Motor neuron (in vitro differentiated cells): ENCODE measurements at regions not wholly inside any gene's neighbourhood (a gene's known extent, or its start where the extent isn't known, plus 50 kb on each side); places are given as distances from the start of the nearest gene placed in this dataset.

Source experiments
- ATAC-seq, 8 experiments: fragments of 200-7000 bp; cut with Tn5 transposase; replicated peaks in 6 of 8; 2 replicates each; pipeline ENCODE4 v1.8.0; 2021; ENCODE audit warnings: mild to moderate bottlenecking in 8 of 8, moderate library complexity in 8 of 8
- H3K27ac ChIP-seq, 2 donors: fragments of 250-450 bp; sonication (Bioruptor Pico); 2 replicates each; pipeline ENCODE4 v1.9.0; 2021; ENCODE audit warnings: antibody characterized with exemption in 2 of 2, mild to moderate bottlenecking in 2 of 2, moderate library complexity in 1 of 2
- H3K4me1 ChIP-seq, 2 donors: fragments of 250-450 bp; sonication (Bioruptor Pico); replicated peaks in 1 of 2; 2 replicates each; pipeline ENCODE4 v1.6.1; 2021; ENCODE audit warnings: antibody characterized with exemption in 2 of 2, mild to moderate bottlenecking in 2 of 2, moderate library complexity in 1 of 2
- H3K4me3 ChIP-seq, 5 donors: fragments of 250-450 bp; sonication (Bioruptor Pico); 2 replicates each; pipeline ENCODE4 v1.9.0; 2021; ENCODE audit warnings: antibody characterized with exemption in 5 of 5, mild to moderate bottlenecking in 5 of 5, moderate library complexity in 4 of 5
- WGBS, 10 experiments: fragments of 450-650 bp; shearing (Covaris generic); methylation state at CpG; one replicate each; pipeline ENCODE4 v1.0.0; 2022; 5-methylcytosine and 5-hydroxymethylcytosine counted together
- in situ Hi-C, 9 experiments: fragments of 400-800 bp; cut with MboI; loops; one replicate each; pipeline ENCODE4 v1.15.0; 2021; ENCODE audit warnings: low sequenced_read_pairs in 9 of 9, low pct_unique_long_range_greater_than_20kb in 2 of 9; ENCODE audit not compliant: unreplicated experiment in 9 of 9

- no peak for ATAC-seq
- in situ Hi-C loops, result no loop called here
- H3K4me1 ChIP-seq, result peaks cover 0 to 3% of the 10 kb centered on the region in 2 donors
- H3K27ac ChIP-seq, result no peak overlapping the region
- H3K4me3 ChIP-seq, result no peak overlapping the region
- WGBS, 10 experiments, result 11 to 92% (median 71%) methylated on average over 3 of the region's 3 CpGs
These were observed 386.6 kb upstream of the CPEB2 start for GRCh38 chr4:14615671-14616070.

DNA sequence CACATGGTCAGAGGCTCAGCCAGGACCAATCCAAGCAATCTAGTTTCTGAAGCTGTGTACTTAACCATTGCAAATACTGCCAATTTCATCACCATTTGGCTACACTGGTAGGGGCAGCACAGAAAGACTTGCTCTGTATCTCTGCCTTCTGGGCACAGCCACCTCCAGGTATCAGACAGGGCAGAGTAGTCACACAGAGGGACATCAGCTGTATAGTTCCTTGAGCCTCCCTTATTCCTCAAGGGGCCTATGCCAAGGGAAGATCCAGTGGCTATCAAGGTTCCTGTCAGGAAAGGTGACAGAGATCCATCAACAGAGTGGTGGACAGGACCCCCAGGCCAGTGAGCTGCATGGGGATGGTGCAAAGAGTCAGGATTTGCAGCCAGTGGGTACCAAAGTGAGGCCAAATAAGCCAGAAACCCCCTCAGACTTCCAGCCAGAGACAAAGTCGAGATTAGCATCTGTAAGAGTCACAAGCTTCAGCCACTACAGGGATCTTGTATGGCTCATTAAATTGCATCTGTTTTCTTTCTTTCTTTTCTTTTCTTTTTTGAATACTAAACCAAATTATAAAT is 381.6 kb upstream of the CPEB2 start:
- 0% methylated on average over 1 of the region's 1 CpG; no CpG with 5 or more reads in 9 of the 10 experiments for WGBS, 10 experiments

DNA sequence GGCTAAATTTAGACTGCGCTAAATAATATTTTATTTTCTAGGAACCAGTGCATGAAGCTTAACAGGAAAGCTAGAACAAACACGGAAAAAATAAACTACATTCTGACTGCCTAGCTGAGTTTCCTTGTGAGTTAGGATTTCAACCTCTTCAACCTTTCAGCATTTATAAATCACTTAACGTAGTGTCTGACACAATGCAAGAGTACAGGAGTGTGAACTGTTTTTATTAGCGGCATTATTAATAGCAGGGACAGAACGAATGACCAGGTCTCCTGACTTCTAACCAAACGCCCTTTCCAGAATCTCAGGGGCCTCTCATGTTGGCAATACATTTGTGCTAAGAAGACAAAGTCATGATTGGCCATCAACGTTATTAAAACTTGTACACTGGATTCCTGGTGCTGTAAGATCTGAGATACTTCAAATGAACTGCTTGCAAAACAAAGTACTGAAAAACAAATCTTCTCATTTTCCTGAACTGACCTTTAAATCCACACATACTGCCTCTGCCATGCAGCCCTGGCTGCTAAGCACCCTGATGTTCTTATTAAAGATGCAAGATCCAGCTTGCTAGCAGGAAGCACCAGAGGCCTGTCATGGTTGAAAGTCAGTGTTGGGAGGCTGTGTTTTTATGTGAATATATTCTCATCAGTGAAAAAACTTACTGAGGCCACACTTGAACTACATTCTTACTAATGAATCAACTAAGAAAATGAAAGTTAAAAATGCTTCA is 380.4 kb upstream of the CPEB2 start:
- ATAC-seq, result peak in 4 of 8 experiments; percentile 60 to 73 (median 66)
- 0 to 64% (median 41%) methylated on average over 1 to 7 of the region's 7 CpGs for WGBS, 10 experiments
- H3K27ac ChIP-seq, result no peak overlapping the region
- no peak overlapping the region for H3K4me3 ChIP-seq
- in situ Hi-C loops, result no loop called here
- H3K4me1 ChIP-seq, result peaks cover 8 to 22% of the 10 kb centered on the region in 2 donors

More for the DNA sequence above, 381.6 kb upstream of the CPEB2 start:
- H3K4me3 ChIP-seq, result no peak overlapping the region
- ATAC-seq, result peak in 3 of 8 experiments; percentile 42 to 70 (median 56)
- H3K27ac ChIP-seq, result no peak overlapping the region
- peaks cover 8 to 22% of the 10 kb centered on the region in 2 donors for H3K4me1 ChIP-seq
- in situ Hi-C loops, result no loop called here

GRCh38 chr4:14627038-14627437 is 375.2 kb upstream of the CPEB2 start:
- no peak for ATAC-seq
- in situ Hi-C loops, result no loop called here
- Histone ChIP-seq H3K4me1 (peaks cover 2 to 7% of the 10 kb centered on the region in 2 donors), H3K27ac (no peak overlapping the region), H3K4me3 (no peak overlapping the region)
- WGBS, 10 experiments, result 20 to 100% (median 79%) methylated on average over 1 to 4 of the region's 5 CpGs; no CpG with 5 or more reads in 2 of the 10 experiments

DNA sequence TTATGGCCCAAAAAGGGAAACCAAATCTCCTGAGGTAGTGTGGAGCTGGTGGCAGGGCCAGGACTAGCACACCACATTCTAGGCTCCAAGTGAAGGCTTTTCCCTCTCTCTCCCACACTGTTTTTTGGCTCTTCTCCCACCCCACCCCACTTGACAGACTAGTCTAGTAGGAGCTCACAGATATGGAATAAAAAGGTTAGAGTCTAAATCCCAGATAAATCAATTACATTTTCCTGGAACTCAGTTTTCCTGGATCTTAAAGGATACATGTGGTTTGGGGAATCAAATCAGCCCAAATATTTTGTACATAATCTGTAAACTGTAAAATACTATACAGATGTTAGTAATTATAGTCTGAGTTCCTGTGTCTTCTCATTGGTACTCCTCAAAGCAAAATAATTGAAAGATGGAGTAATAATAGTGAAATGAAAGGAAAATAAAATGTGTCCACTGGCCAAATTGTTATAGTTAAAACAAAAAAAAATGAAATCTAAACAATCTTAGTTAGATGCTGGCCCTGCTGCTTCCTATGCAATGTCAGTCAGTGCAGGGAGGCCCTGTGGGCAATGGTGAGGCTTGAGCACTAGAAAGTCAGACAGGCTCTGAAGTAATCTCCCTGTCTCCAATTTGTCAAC is 370.4 kb upstream of the CPEB2 start:
- no peak for ATAC-seq
- Histone ChIP-seq H3K4me1 (no peaks in the 10 kb centered on the region), H3K4me3 (no peak overlapping the region), H3K27ac (no peak overlapping the region)
- in situ Hi-C loops, result no loop called here

DNA sequence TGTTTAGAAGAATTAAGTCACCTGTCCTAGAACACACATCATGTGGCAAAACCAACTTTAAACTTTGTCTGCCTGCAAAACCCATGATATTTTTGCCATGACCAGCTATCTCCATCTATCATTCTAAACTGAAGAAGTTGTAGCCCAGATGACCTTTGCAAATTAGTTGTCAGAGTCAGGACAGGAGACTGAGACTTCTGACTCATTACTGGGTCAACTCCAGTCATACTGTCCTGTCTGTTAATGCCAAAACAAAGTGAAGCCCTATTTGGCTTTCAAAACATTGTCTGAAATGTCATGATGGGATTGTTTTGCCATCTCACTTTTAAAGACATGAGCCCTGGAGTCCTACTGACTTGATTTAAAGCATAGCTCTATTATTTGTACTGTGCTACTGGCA is 365.7 kb upstream of the CPEB2 start:
- in situ Hi-C loops, result no loop called here
- Histone ChIP-seq H3K4me1 (no peaks in the 10 kb centered on the region), H3K4me3 (no peak overlapping the region), H3K27ac (no peak overlapping the region)
- ATAC-seq, result no peak

GRCh38 chr4:14640476-14640875 is 361.8 kb upstream of the CPEB2 start:
- Histone ChIP-seq H3K4me1 (no peaks in the 10 kb centered on the region), H3K4me3 (no peak overlapping the region), H3K27ac (no peak overlapping the region)
- ATAC-seq, result no peak
- 0 to 100% (median 100%) methylated on average over 1 of the region's 1 CpG; no CpG with 5 or more reads in 7 of the 10 experiments for WGBS, 10 experiments
- in situ Hi-C loops, result no loop called here

GRCh38 chr4:14641871-14642270 is 360.4 kb upstream of the CPEB2 start:
- WGBS, 10 experiments, result 13 to 20% methylated on average over 1 to 2 of the region's 2 CpGs; no CpG with 5 or more reads in 8 of the 10 experiments
- H3K4me3 ChIP-seq, result no peak overlapping the region
- no peak for ATAC-seq
- H3K4me1 ChIP-seq, result no peaks in the 10 kb centered on the region
- H3K27ac ChIP-seq, result no peak overlapping the region
- in situ Hi-C loops, result no loop called here

GRCh38 chr4:14644580-14645282 is 357.6 kb upstream of the CPEB2 start:
- H3K4me3 ChIP-seq, result no peak overlapping the region
- H3K27ac ChIP-seq, result no peak overlapping the region
- no peak for ATAC-seq
- in situ Hi-C loops, result no loop called here
- WGBS, 10 experiments, result 0 to 100% (median 89%) methylated on average over 1 to 5 of the region's 5 CpGs; no CpG with 5 or more reads in 1 of the 10 experiments
- no peaks in the 10 kb centered on the region for H3K4me1 ChIP-seq

- no peak overlapping the region for H3K27ac ChIP-seq
- WGBS, 10 experiments, result 0 to 100% (median 84%) methylated on average over 1 of the region's 1 CpG
- H3K4me3 ChIP-seq, result no peak overlapping the region
- H3K4me1 ChIP-seq, result no peaks in the 10 kb centered on the region
- in situ Hi-C loops, result no loop called here
- ATAC-seq, result no peak
These were observed 355.4 kb upstream of the CPEB2 start for GRCh38 chr4:14646831-14647230.

DNA sequence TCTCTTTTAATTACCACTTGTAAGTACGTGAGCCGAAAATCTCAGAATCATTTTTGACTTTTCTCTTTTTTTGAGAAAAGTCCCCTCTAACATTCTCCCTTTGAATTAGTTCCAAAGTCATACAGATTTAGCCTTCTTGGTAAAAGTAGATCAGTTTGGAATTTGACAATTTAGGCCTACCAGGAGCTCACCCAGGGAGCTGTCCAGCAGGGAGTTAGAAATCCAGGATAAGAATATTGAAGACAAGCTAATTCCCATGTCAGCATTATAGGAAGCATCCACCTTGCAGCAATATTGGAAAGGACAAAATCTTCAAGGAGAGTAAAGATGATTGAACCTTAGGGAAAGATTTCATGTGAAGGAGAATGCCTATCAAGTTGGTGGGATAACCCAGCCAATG is 352.2 kb upstream of the CPEB2 start:
- in situ Hi-C loops, result no loop called here
- ATAC-seq, result no peak
- Histone ChIP-seq H3K27ac (no peak overlapping the region), H3K4me3 (no peak overlapping the region), H3K4me1 (no peaks in the 10 kb centered on the region)
- 33 to 100% (median 80%) methylated on average over 1 to 2 of the region's 2 CpGs; no CpG with 5 or more reads in 1 of the 10 experiments for WGBS, 10 experiments

- H3K4me1 ChIP-seq, result no peaks in the 10 kb centered on the region
- in situ Hi-C loops, result no loop called here
- WGBS, 10 experiments, result 0 to 73% (median 32%) methylated on average over 1 to 2 of the region's 2 CpGs; no CpG with 5 or more reads in 2 of the 10 experiments
These were observed 349.8 kb upstream of the CPEB2 start for GRCh38 chr4:14652522-14652921.

DNA sequence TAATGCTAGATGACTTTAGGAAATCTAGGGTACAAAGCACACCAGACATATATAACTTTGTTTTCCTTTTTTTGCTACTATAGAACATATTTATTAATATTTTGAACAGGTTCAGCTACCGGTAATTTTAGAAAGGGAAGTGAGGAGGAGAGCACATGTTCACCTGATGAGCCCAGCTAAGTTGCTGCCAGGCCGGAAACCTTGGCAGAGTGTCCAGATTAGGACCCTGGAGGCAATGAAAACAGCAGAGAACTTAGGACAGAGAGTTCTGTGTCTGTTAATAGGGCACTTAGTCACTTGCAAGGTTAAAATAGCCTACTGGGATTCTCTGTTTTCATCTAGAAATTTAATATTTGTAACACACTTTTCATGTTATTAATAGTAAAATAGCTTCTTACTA is 348.9 kb upstream of the CPEB2 start:
- ATAC-seq, result no peak
- in situ Hi-C loops, result no loop called here
- Histone ChIP-seq H3K4me1 (no peaks in the 10 kb centered on the region), H3K27ac (no peak overlapping the region), H3K4me3 (no peak overlapping the region)
- WGBS, 10 experiments, result 6 to 100% (median 59%) methylated on average over 1 to 2 of the region's 2 CpGs; no CpG with 5 or more reads in 2 of the 10 experiments

More at GRCh38 chr4:14652522-14652921, 349.8 kb upstream of the CPEB2 start:
- H3K4me3 ChIP-seq, result no peak overlapping the region
- H3K27ac ChIP-seq, result no peak overlapping the region
- ATAC-seq, result no peak
